ENCODE measurements at regions not wholly inside any gene's neighbourhood (a gene's known extent, or its start where the extent isn't known, plus 50 kb on each side); places are given as distances from the start of the nearest gene placed in this dataset.

DNA sequence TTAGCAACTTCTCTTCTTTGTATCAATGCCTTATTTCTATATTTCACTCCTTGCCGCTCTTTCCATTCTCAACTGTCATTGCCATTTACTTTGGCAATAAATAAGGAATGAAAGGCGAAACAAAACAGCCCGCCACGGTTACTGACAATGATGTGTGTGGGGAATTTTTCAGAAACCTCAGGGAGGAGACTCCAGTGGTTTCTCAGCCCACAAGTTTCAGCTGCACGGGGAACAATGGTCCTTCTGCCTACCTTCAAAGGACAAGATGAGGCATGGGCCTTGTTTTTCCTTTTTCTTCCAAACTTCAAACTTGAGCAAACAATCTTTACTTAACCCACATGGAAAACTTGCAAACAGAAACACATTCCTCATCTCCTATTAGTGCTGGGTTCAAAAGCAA lies 409.4 kb downstream of the METTL15 start:
- H3K4me1 ChIP-seq = no peaks in the 10 kb centered on the region
- H3K36me3 ChIP-seq = no peaks in the 10 kb centered on the region
- TF ChIP-seq, protein P1, sequence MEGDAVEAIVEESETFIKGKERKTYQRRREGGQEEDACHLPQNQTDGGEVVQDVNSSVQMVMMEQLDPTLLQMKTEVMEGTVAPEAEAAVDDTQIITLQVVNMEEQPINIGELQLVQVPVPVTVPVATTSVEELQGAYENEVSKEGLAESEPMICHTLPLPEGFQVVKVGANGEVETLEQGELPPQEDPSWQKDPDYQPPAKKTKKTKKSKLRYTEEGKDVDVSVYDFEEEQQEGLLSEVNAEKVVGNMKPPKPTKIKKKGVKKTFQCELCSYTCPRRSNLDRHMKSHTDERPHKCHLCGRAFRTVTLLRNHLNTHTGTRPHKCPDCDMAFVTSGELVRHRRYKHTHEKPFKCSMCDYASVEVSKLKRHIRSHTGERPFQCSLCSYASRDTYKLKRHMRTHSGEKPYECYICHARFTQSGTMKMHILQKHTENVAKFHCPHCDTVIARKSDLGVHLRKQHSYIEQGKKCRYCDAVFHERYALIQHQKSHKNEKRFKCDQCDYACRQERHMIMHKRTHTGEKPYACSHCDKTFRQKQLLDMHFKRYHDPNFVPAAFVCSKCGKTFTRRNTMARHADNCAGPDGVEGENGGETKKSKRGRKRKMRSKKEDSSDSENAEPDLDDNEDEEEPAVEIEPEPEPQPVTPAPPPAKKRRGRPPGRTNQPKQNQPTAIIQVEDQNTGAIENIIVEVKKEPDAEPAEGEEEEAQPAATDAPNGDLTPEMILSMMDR (IDR thresholded peaks at IDR 0.05) = no peak
- H3K27ac ChIP-seq = no peak overlapping the region
- H3K27me3 ChIP-seq = no peaks in the 10 kb centered on the region
- H3K4me3 ChIP-seq = no peak overlapping the region
- no peak for DNase-seq (ENCODE audit: low spot score)
- no peaks in the 10 kb centered on the region for H3K9me3 ChIP-seq

DNA sequence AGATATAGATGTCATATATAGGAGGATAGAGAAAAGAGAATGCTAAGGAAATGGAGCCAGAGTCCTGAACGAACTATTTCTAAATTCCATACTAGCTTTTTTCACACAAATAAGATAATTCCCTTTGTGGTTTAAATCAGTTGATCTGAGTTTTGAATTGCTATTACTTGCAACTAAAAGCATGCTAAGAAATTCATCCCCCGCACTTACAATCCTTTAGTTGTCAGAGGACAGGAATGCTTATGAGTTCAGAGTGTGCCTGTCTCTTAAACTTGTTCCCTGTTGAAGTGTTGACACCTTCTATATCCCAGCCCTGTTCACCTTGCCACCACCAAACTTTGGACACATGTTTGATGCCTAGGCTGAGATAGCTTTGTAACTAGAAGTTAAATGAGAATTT lies 406.2 kb downstream of the METTL15 start:
- TF ChIP-seq, protein P1 (IDR thresholded peaks at IDR 0.05) = no peak
- no peak overlapping the region for H3K27ac ChIP-seq
- no peaks in the 10 kb centered on the region for H3K9me3 ChIP-seq
- H3K4me1 ChIP-seq = no peaks in the 10 kb centered on the region
- DNase-seq (ENCODE audit: low spot score) = no peak
- H3K4me3 ChIP-seq = no peak overlapping the region
- no peaks in the 10 kb centered on the region for H3K36me3 ChIP-seq
- no peaks in the 10 kb centered on the region for H3K27me3 ChIP-seq

DNA sequence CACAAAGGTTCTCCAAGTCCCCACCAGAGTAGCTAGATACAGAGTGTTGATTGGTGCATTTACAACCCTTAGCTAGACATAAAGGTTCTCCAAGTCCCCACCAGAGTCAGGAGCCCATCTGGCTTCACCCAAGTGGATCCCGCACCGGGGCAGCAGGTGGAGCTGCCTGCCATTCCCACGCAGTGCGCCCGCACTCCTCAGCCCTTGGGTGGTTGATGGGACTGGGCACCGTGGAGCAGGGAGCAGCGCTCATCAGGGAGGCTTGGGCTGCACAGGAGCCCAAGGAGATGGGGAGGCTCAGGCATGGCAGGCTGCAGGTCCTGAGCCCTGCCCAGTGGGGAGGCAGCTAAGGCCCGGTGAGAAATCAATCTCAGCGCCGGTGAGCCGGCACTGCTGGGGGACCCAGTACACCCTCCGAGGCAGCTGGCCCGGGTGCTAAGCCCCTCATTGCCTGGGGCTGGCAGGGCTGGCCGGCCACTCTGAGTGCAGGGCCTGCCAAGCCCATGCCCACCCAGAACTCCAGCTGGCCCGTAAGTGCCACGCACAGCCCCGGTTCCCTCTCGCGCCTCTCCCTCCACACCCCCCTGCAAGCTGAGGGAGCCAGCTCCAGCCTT lies 404.1 kb downstream of the METTL15 start:
- H3K4me1 ChIP-seq = no peaks in the 10 kb centered on the region
- no peaks in the 10 kb centered on the region for H3K27me3 ChIP-seq
- no peak overlapping the region for H3K4me3 ChIP-seq
- DNase-seq (ENCODE audit: low spot score) = no peak
- H3K36me3 ChIP-seq = no peaks in the 10 kb centered on the region
- H3K27ac ChIP-seq = no peak overlapping the region
- no peaks in the 10 kb centered on the region for H3K9me3 ChIP-seq
- TF ChIP-seq, protein P1 (IDR thresholded peaks at IDR 0.05) = no peak

DNA sequence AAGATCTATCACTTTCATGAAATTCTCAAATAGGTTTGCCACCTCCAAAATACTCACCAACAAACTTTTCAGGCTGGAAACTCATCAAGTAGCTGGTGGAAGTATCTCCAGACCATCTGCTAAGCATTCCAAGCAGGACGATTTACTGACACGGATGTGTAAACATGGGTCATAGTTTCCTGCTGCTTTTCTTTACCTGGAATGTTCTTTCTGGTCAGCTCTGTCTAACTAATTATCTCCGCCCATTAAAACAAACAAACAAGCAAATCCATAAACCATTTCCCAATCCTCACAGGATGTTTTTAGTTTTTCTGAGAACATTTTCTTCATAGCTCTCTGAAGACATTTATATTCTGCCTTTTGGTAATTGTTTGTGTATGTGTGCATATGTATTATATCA lies 397.0 kb downstream of the METTL15 start:
- no peaks in the 10 kb centered on the region for H3K4me1 ChIP-seq
- TF ChIP-seq, protein P1 (IDR thresholded peaks at IDR 0.05) = no peak
- H3K4me3 ChIP-seq = no peak overlapping the region
- H3K36me3 ChIP-seq = no peaks in the 10 kb centered on the region
- no peak overlapping the region for H3K27ac ChIP-seq
- DNase-seq (ENCODE audit: low spot score) = no peak
- H3K27me3 ChIP-seq = no peaks in the 10 kb centered on the region
- H3K9me3 ChIP-seq = no peaks in the 10 kb centered on the region

DNA sequence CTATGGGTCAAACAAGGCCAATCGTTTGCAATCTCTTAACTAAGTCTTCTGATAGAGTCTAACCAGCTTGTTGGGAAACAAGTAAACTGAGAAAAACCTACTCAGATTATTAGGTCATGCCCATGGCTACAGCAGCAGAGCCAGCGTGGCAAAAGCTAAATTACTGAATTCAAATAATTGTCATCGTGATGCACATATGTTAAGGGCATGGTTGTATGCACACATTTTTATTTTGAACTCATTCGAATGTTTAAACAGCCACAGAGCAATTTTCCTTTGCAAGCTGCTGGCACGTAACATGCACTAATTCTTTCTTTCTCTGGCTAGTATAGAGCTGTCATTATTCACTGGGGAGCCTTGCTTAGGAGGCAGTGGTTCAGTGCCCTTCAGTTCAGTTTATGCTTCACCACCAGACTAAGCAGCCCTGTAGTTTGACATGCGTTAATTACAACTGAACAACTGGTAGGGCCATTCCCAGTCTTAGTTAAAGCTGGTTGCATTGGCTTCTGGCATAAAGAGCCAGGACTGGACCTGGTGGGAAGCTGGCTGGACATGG lies 396.4 kb downstream of the METTL15 start:
- no peak for DNase-seq (ENCODE audit: low spot score)
- Histone ChIP-seq H3K4me3 (no peak overlapping the region), H3K36me3 (no peaks in the 10 kb centered on the region), H3K9me3 (no peaks in the 10 kb centered on the region), H3K4me1 (no peaks in the 10 kb centered on the region), H3K27me3 (no peaks in the 10 kb centered on the region), H3K27ac (no peak overlapping the region)
- TF ChIP-seq, protein P1 (IDR thresholded peaks at IDR 0.05) = no peak

DNA sequence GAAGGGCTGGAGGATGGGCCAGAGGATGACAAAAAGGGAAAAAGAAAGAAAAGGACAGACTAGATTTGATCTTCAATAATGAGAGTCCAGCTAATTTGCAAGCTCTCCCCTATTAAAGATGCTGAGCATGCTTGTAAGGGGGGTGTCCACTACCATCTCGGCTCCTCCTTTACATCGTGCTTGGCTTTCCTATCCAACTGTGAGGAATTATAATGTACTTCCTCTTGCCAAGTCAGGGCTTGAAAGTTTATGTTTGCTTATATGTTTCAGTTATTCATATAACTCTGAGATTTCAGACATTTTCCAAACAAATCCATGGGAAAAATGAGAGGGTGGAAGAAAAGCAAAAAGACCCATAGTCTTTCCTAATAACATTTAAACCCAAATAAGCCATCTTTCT lies 387.1 kb downstream of the METTL15 start:
- Histone ChIP-seq H3K4me1 (no peaks in the 10 kb centered on the region), H3K36me3 (no peaks in the 10 kb centered on the region), H3K4me3 (no peak overlapping the region), H3K27me3 (no peaks in the 10 kb centered on the region), H3K9me3 (no peaks in the 10 kb centered on the region), H3K27ac (no peak overlapping the region)
- TF ChIP-seq, protein P1 (IDR thresholded peaks at IDR 0.05) = no peak
- no peak for DNase-seq (ENCODE audit: low spot score)

Measured in right atrium auricular region (tissue), 2 donors.